Endothelial cell of umbilical vein (primary cell): ENCODE measurements at regions not wholly inside any gene's neighbourhood (a gene's known extent, or its start where the extent isn't known, plus 50 kb on each side); places are given as distances from the start of the nearest gene placed in this dataset.

ENCODE experiments used
- BruUV-seq: library from RNA; stranded (reverse); fragments of 400-500 nt; replicated peaks from 2 replicates; lab custom pipeline; 2021; lab: Mats Ljungman, UMichigan
- CTCF ChIA-PET: fragments of 300-600, 350-600 bp; sonication (Branson Sonifier 250); formaldehyde crosslinking; loops from one replicate; lab custom pipeline; 2021; ENCODE audit warnings: antibody characterized with exemption, inconsistent platforms; lab: Charles Lee
- POLR2A ChIA-PET: fragments of 300-600, 350-600 bp; sonication (Branson Sonifier 250); formaldehyde crosslinking; loops from one replicate; lab custom pipeline; 2021; ENCODE audit warnings: antibody characterized with exemption, inconsistent platforms; lab: Charles Lee
- DNase-seq: peaks from one replicate; pipeline ENCODE4 v3.0.0-alpha.2; 2011; ENCODE audit warnings: low read depth, low spot score
- FAIRE-seq: peaks from 2 replicates; lab custom pipeline; 2011; peaks lifted over from hg19 to GRCh38; lab: Jason Lieb, UNC
- H2AFZ ChIP-seq: 2 replicates; pipeline ENCODE4 v1.6.0; 2012; ENCODE audit warnings: low read depth, low read length, control low read depth, inconsistent platforms
- H3K27ac ChIP-seq: 2 replicates; pipeline ENCODE4 v1.5.1; 2011; ENCODE audit warnings: low read depth, mild to moderate bottlenecking, control low read depth, low read length, moderate library complexity; ENCODE audit not compliant: insufficient read depth
- H3K27me3 ChIP-seq, 2 experiments: 2 replicates each; pipeline versions ENCODE4 v1.6.0 to v1.6.1; 2011; ENCODE audit warnings: low read length in 2 of 2, mixed read lengths in 1 of 2; ENCODE audit not compliant: control insufficient read depth in 2 of 2, insufficient read depth in 2 of 2
- H3K36me3 ChIP-seq, 2 experiments: 2 replicates in 1 of 2; 3 replicates in 1 of 2; pipeline ENCODE4 v1.5.1; 2011; ENCODE audit warnings: low read length in 2 of 2, mild to moderate bottlenecking in 1 of 2, moderate library complexity in 1 of 2; ENCODE audit not compliant: control insufficient read depth in 2 of 2, insufficient read depth in 2 of 2; ENCODE audit errors: extremely low read depth in 1 of 2
- H3K4me1 ChIP-seq: 3 replicates; pipeline ENCODE4 v1.5.1; 2011; ENCODE audit warnings: mild to moderate bottlenecking, low read length; ENCODE audit not compliant: control insufficient read depth, insufficient read depth; ENCODE audit errors: extremely low read depth
- H3K4me2 ChIP-seq: 2 replicates; pipeline ENCODE4 v1.6.1; 2011; ENCODE audit warnings: low read length, control low read depth, mixed read lengths; ENCODE audit not compliant: insufficient read depth
- H3K4me3 ChIP-seq, 3 experiments: fragments of 200-600 bp in 1 of 3; sonication (generic), shearing (Covaris generic) in 1 of 3; replicated peaks in 1 of 3; 2 replicates each; pipeline ENCODE4 v1.5.1; 2011 to 2016; ENCODE audit warnings: control low read depth in 3 of 3, low read length in 3 of 3, mild to moderate bottlenecking in 2 of 3, inconsistent platforms in 1 of 3, low read depth in 1 of 3, moderate library complexity in 1 of 3; ENCODE audit not compliant: insufficient read depth in 1 of 3
- H3K79me2 ChIP-seq: 2 replicates; pipeline ENCODE4 v1.6.0; 2012; ENCODE audit warnings: low read length, inconsistent platforms; ENCODE audit not compliant: control insufficient read depth, insufficient read depth
- H3K9ac ChIP-seq: replicated peaks from 2 replicates; pipeline ENCODE3; 2011; ENCODE audit warnings: low read length, control low read depth; ENCODE audit not compliant: insufficient read depth; ENCODE audit errors: extremely low read depth
- H3K9me1 ChIP-seq: replicated peaks from 3 replicates; pipeline ENCODE4 v1.6.0; 2011; ENCODE audit warnings: mild to moderate bottlenecking, low read length; ENCODE audit not compliant: control insufficient read depth, insufficient read depth; ENCODE audit errors: extremely low read depth
- H3K9me3 ChIP-seq: replicated peaks from 2 replicates; pipeline ENCODE4 v1.5.1; 2012; ENCODE audit warnings: low read length, inconsistent platforms; ENCODE audit not compliant: control insufficient read depth, insufficient read depth
- H4K20me1 ChIP-seq: replicated peaks from 2 replicates; pipeline ENCODE3; 2011; ENCODE audit warnings: mild to moderate bottlenecking, low read length; ENCODE audit not compliant: control insufficient read depth, insufficient read depth; ENCODE audit errors: extremely low read depth
- EZH2 ChIP-seq: IDR thresholded peaks from 2 replicates; pipeline ENCODE4 v1.6.1; 2012; ENCODE audit warnings: borderline replicate concordance, low read depth, mild to moderate bottlenecking, moderate library complexity, low read length, inconsistent platforms; ENCODE audit not compliant: severe bottlenecking
- FOS ChIP-seq: IDR thresholded peaks from 2 replicates; pipeline ENCODE4 v1.6.1; 2011; ENCODE audit warnings: mild to moderate bottlenecking, low read length, moderate library complexity, borderline replicate concordance; ENCODE audit not compliant: insufficient read depth
- GATA2 ChIP-seq: IDR thresholded peaks from 2 replicates; pipeline ENCODE4 v1.7.0; 2011; ENCODE audit warnings: low read depth, mild to moderate bottlenecking, moderate library complexity, mixed read lengths, low read length; ENCODE audit not compliant: insufficient read length, insufficient read depth
- JUN ChIP-seq: IDR thresholded peaks from 2 replicates; pipeline ENCODE4 v1.6.1; 2011; ENCODE audit warnings: borderline replicate concordance, low read depth; ENCODE audit not compliant: insufficient read length, insufficient read depth
- MYC ChIP-seq: IDR thresholded peaks from one replicate; pipeline ENCODE4 v1.6.1; 2011; ENCODE audit warnings: mild to moderate bottlenecking, low read depth, low read length
- POLR2A ChIP-seq: IDR thresholded peaks from 2 replicates; pipeline ENCODE4 v1.6.1; 2012; ENCODE audit warnings: low read depth, mild to moderate bottlenecking, control low read depth, low read length
- POLR2AphosphoS5 ChIP-seq: IDR thresholded peaks from 2 replicates; pipeline ENCODE4 v1.6.1; 2012; ENCODE audit warnings: low read depth, mild to moderate bottlenecking, control low read depth, low read length, moderate library complexity; ENCODE audit not compliant: insufficient read depth
- dilution Hi-C: fragments of 300-500 bp; cut with MboI; formaldehyde crosslinking; loops from one replicate; pipeline ENCODE4 v1.15.0; 2019; ENCODE audit warnings: low sequenced_read_pairs; ENCODE audit not compliant: extremely low pct_ligation_motif_present
- intact Hi-C: fragments of 100-400 bp; cut with micrococcal nuclease; formaldehyde crosslinking; loops from one replicate; pipeline ENCODE4 v1.10.0; 2022
- TF ChIP-seq, protein P1 (sequence below): IDR thresholded peaks from 2 replicates; pipeline ENCODE4 v1.6.1; 2011; ENCODE audit not compliant: insufficient read depth, insufficient read length
- TF ChIP-seq, protein P2 (sequence below), 2 donors: IDR thresholded peaks; 1 replicate in 1 of 2; 2 replicates in 1 of 2; pipeline ENCODE4 v1.5.1; 2011; ENCODE audit warnings: low read length in 2 of 2, mild to moderate bottlenecking in 2 of 2, moderate library complexity in 2 of 2, control low read depth in 1 of 2, inconsistent platforms in 1 of 2, low read depth in 1 of 2; ENCODE audit not compliant: insufficient read depth in 1 of 2; ENCODE audit errors: extremely low read depth in 1 of 2

DNA sequence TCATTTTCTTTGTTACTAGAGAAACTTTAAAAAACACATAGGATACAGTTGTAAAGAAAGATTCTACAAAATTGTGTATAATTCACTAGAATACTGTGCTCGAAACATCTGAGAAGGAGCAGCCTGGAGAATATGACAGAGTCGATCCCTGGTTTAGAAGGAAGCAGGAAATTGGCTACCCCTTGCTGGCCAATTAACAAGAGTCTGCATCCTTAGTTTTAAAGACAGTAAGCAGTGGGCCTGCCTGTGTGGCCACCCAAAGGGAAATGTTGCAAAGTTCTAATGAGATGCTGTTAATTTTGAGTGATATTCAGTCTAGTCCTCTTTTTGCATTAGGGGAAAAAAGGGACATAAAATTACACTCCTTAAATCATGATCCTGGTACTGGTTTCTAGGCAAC is 988.6 kb downstream of the PCDH17 start:
- intact Hi-C loops (no loop called here), dilution Hi-C loops (no loop called here)
- no peak overlapping the region for H3K4me2 ChIP-seq
- DNase-seq (no peak), FAIRE-seq (no peak)
- no peak overlapping the region for H3K27ac ChIP-seq
- no peaks in the 10 kb centered on the region for H4K20me1 ChIP-seq
- H2AFZ ChIP-seq = no peak overlapping the region
- no peaks in the 10 kb centered on the region for H3K79me2 ChIP-seq
- TF ChIP-seq POLR2AphosphoS5 = no peak
- no peak for TF ChIP-seq GATA2
- TF ChIP-seq, protein P1, sequence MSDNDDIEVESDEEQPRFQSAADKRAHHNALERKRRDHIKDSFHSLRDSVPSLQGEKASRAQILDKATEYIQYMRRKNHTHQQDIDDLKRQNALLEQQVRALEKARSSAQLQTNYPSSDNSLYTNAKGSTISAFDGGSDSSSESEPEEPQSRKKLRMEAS = no peak
- no peak for TF ChIP-seq EZH2
- TF ChIP-seq MYC = no peak
- TF ChIP-seq POLR2A = no peak
- no peak for TF ChIP-seq FOS
- TF ChIP-seq, protein P2, sequence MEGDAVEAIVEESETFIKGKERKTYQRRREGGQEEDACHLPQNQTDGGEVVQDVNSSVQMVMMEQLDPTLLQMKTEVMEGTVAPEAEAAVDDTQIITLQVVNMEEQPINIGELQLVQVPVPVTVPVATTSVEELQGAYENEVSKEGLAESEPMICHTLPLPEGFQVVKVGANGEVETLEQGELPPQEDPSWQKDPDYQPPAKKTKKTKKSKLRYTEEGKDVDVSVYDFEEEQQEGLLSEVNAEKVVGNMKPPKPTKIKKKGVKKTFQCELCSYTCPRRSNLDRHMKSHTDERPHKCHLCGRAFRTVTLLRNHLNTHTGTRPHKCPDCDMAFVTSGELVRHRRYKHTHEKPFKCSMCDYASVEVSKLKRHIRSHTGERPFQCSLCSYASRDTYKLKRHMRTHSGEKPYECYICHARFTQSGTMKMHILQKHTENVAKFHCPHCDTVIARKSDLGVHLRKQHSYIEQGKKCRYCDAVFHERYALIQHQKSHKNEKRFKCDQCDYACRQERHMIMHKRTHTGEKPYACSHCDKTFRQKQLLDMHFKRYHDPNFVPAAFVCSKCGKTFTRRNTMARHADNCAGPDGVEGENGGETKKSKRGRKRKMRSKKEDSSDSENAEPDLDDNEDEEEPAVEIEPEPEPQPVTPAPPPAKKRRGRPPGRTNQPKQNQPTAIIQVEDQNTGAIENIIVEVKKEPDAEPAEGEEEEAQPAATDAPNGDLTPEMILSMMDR (IDR thresholded peaks at IDR 0.05; ENCODE audit: extremely low read depth in 1 of 2, insufficient read depth in 1 of 2, low read depth in 1 of 2, low read length in 2 of 2) = no peak
- no peak for TF ChIP-seq JUN
- no peak overlapping the region for H3K9ac ChIP-seq
- no peak overlapping the region for H3K4me3 ChIP-seq
- H3K36me3 ChIP-seq = no peaks in the 10 kb centered on the region
- no peaks in the 10 kb centered on the region for H3K4me1 ChIP-seq
- no peaks in the 10 kb centered on the region for H3K9me3 ChIP-seq
- BruUV-seq = no TSS peak
- no peaks in the 10 kb centered on the region for H3K9me1 ChIP-seq
- ChIA-PET POLR2A (no interaction called here), CTCF (interaction anchor here (1.0 to 1.3 kb wide), 4 partner anchors 12 to 48 kb away, joined by 3 read pairs; no protein-coding TSS in a partner anchor)
- no peaks in the 10 kb centered on the region for H3K27me3 ChIP-seq
